ENCODE measurements at regions not wholly inside any gene's neighbourhood (a gene's known extent, or its start where the extent isn't known, plus 50 kb on each side); places are given as distances from the start of the nearest gene placed in this dataset.
"Not testable (repeated sequence)": the region's sequence is repeated elsewhere in the genome, so short reads cannot be mapped to it uniquely, and the experiment has no call there.

- TF ChIP-seq ZFP3 (CRISPR knock-in tag; IDR thresholded peaks at IDR 0.05); GLIS3 (CRISPR knock-in tag; IDR thresholded peaks at IDR 0.05); RARB (CRISPR knock-in tag; IDR thresholded peaks at IDR 0.05); ZC3H10 (CRISPR knock-in tag; IDR thresholded peaks at IDR 0.05); PATZ1 (CRISPR knock-in tag; IDR thresholded peaks at IDR 0.05; ENCODE audit: borderline replicate concordance): not testable (repeated sequence)
These were observed 263.3 kb downstream of the SRGAP2C start for GRCh38 chr1:121448064-121448463.
